GM12864 (cell line): ENCODE measurements at regions not wholly inside any gene's neighbourhood (a gene's known extent, or its start where the extent isn't known, plus 50 kb on each side); places are given as distances from the start of the nearest gene placed in this dataset.

Experiments used
- DNase-seq: peaks from one replicate; pipeline ENCODE4 v3.0.0-alpha.2; 2011; ENCODE audit warnings: low read depth
- H3K4me3 ChIP-seq: 2 replicates; pipeline ENCODE4 v1.5.1; 2011; ENCODE audit warnings: mild to moderate bottlenecking, low read depth, low read length, control low read depth
- TF ChIP-seq, protein P1 (sequence below): IDR thresholded peaks from 2 replicates; pipeline ENCODE4 v1.5.1; 2011; ENCODE audit warnings: low read depth, mild to moderate bottlenecking, moderate library complexity, low read length, control low read depth, inconsistent platforms; ENCODE audit errors: missing control alignments

- TF ChIP-seq, protein P1, sequence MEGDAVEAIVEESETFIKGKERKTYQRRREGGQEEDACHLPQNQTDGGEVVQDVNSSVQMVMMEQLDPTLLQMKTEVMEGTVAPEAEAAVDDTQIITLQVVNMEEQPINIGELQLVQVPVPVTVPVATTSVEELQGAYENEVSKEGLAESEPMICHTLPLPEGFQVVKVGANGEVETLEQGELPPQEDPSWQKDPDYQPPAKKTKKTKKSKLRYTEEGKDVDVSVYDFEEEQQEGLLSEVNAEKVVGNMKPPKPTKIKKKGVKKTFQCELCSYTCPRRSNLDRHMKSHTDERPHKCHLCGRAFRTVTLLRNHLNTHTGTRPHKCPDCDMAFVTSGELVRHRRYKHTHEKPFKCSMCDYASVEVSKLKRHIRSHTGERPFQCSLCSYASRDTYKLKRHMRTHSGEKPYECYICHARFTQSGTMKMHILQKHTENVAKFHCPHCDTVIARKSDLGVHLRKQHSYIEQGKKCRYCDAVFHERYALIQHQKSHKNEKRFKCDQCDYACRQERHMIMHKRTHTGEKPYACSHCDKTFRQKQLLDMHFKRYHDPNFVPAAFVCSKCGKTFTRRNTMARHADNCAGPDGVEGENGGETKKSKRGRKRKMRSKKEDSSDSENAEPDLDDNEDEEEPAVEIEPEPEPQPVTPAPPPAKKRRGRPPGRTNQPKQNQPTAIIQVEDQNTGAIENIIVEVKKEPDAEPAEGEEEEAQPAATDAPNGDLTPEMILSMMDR, result no peak
- no peak overlapping the region for H3K4me3 ChIP-seq
- DNase-seq, result no peak
Observed at GRCh38 chr9:115764645-115765044, 388.9 kb upstream of the PAPPA start.

DNA sequence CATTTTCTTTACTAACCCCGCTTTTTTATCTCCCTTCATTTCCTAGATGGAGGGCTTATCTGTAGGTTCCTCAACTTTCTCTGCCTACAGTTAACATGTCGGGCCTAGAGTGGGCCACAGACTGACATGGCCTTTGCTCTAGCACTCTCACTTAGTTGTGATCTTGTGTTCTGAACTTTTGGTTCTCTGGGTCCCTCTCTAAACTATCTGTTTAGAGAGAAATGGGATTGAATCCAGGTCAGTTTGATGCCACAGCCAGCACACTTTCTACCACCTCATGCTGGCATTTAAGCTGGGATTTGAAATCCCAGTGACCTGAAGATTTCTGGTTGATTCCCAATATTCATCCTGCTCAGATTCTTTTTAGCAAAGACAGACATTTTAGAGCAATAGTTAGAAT is 388.5 kb upstream of the PAPPA start:
- TF ChIP-seq, protein P1, result no peak
- no peak for DNase-seq

GRCh38 chr9:115766370-115766955 is 387.1 kb upstream of the PAPPA start:
- H3K4me3 ChIP-seq, result no peak overlapping the region
- no peak for DNase-seq
- TF ChIP-seq, protein P1, result no peak

More for the DNA sequence above, 388.5 kb upstream of the PAPPA start:
- no peak overlapping the region for H3K4me3 ChIP-seq

GRCh38 chr9:115770521-115770920 is 383.1 kb upstream of the PAPPA start:
- DNase-seq, result no peak
- H3K4me3 ChIP-seq, result no peak overlapping the region
- TF ChIP-seq, protein P1, result no peak

DNA sequence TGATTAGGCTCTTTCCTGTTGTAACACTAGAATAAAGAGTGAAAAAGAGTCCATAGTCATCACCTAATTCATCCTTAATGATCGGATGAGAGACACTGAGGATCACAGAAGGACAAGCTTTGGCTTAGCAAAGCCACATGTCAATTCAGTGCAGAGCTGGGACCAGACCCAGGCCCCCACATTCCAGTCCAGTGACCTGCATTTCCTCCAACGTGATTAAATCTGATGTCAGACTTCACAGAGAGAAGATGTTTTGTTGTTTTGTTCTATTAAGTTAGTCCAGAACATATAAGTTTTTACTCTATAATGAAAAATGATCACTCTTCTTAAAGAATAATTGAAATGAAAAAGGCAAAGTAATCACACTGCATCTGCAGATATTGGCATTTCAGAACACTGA is 377.9 kb upstream of the PAPPA start:
- TF ChIP-seq, protein P1, result no peak
- no peak for DNase-seq
- no peak overlapping the region for H3K4me3 ChIP-seq

- H3K4me3 ChIP-seq, result no peak overlapping the region
- no peak for DNase-seq
- TF ChIP-seq, protein P1, result no peak
Observed at GRCh38 chr9:115777610-115778009, 376.0 kb upstream of the PAPPA start.

DNA sequence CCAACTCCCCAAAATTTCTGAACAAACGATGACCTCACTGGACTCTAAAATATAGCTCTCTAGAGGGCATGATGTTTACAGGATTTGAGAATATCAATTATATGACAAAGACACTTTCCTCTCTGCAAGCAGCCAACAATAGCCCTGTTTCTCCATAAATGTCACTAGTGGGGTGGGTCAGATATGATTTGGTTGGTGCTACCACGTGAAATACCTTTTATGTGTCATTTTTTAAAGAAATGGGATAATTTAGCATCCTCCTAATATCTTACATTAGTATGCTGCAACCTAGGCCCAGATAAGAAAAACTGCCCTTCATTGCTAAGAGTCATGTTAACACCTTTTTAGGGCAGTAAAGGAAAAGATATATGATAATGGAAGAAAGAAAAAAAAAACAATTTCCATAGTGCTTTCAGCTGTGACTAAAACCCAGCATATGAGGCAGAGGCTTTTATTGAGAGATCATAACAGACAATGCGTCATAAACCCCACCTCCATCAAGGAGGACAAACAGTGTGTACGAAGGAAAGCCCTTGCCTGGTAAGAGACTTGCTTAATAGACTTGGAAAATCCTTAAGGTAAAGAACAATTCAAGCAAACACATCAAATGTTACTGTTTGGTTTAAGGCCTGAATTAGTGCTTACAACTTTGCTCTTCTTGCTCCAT is 372.4 kb upstream of the PAPPA start:
- TF ChIP-seq, protein P1, result no peak
- no peak overlapping the region for H3K4me3 ChIP-seq
- no peak for DNase-seq
